Head of caudate nucleus (tissue), 42 donors: ENCODE measurements at regions not wholly inside any gene's neighbourhood (a gene's known extent, or its start where the extent isn't known, plus 50 kb on each side); places are given as distances from the start of the nearest gene placed in this dataset.
"Not testable (repeated sequence)": the region's sequence is repeated elsewhere in the genome, so short reads cannot be mapped to it uniquely, and the experiment has no call there.

Experiments used
- DNase-seq, 42 donors: peaks; one replicate each; pipeline versions ENCODE4 v3.0.0 to v3.0.0-alpha.2; 2020 to 2021; ENCODE audit warnings: mixed read lengths in 7 of 42
- intact Hi-C: fragments of 100-400 bp; cut with DNase I; formaldehyde crosslinking; loops from one replicate; pipeline ENCODE4 v1.15.0; 2022

DNA sequence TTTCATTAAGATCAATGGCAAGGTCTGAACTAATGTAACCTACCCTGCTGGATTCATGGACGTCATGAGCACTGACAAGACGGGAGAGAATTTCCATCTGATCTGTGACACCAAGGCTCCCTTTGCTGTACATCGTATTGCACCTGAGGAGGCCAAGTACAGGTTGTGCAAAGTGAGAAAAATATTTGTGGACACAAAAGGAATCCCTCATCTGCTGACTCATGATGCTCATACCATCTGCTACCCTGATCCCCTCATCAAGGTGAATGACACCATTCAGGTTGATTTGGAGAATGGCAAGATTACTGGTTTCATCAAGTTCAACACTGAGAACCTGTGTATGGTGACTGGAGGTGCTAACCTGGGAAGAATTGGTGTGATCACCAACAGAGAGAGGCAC, 82.3 kb upstream of the NDUFV2 start:
- intact Hi-C loops: no loop called here
- DNase-seq: no peak

DNA sequence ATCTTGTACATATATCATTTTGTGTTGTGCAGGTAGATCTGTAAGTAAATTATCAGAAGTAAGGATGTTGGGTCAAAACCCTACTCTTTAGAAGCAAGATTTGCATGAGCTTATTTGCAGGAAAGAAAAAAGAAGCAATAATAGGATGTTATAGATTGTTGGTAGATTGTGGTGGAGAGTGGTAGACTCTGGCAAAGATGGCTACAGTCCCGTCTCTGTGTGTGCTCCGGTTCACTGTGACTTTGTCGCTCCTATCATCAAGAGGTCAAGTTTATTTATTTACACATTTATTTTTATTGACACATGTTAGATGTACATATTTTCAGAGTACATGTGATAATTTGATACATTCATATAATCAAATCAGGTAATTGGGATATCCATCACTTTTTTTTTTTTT, 81.0 kb upstream of the NDUFV2 start:
- no peak for DNase-seq
- intact Hi-C loops: no loop called here

DNA sequence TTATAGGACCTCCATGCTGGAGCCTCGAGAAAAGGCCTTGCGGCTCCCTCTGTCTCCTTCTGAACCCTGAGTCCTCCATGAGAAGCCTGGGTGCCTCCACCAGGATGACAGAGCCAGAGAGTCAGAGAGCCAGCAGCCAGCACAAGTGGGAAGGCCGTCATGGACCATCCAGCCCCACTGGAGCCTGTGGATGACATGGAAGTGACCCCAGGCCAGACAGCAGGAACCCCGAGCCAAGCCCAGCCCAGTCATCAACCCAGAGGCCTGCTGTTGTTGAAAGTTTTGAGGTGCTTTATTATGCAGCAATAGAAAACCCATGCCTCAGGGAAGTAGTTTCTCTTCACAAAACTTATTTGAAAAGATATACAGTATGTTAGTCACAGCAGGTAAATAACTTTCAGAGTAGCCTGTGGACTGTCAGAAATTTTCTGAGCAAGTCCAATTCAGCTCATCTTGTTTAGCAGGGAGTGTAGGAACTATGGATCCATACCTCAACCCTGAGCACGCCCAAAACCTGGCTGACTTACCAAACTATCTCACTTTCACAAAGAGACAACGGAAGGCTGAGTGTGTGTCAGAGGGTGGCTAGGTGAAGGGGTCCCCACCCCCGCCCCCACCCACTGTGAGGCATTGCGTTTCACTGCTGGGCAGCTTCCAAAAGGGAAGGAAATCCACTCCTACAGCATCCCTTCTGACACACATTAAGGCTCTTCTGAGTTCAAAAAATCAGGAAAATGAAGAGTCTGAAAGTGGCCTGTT, 79.9 kb upstream of the NDUFV2 start:
- DNase-seq: no peak
- intact Hi-C loops: no loop called here

DNA sequence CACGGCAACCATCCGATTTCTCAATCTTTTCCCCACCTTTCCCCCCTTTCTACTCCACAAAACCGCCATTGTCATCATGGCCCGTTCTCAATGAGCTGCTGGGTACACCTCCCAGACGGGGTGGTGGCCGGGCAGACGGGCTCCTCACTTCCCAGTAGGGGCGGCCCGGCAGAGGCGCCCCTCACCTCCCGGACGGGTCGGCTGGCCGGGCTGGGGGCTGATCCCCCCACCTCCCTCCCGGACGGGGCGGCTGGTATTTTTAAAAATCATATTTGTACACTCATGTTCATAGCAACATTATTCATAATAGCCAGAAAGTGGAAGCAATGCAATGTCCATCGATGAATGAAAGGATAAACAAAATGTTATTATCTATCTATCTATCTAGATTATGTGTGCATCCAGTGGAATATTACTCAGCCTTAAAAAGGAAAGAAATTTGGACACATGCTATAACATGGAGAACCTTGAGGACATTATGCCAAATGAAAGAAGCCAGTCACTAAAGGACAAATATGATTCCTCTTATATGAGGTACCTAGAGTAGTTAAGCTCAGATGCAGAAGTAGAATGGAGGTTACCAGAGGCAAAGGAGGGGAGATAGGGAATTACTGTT, 78.4 kb upstream of the NDUFV2 start:
- intact Hi-C loops, DNase-seq: not testable (repeated sequence)

DNA sequence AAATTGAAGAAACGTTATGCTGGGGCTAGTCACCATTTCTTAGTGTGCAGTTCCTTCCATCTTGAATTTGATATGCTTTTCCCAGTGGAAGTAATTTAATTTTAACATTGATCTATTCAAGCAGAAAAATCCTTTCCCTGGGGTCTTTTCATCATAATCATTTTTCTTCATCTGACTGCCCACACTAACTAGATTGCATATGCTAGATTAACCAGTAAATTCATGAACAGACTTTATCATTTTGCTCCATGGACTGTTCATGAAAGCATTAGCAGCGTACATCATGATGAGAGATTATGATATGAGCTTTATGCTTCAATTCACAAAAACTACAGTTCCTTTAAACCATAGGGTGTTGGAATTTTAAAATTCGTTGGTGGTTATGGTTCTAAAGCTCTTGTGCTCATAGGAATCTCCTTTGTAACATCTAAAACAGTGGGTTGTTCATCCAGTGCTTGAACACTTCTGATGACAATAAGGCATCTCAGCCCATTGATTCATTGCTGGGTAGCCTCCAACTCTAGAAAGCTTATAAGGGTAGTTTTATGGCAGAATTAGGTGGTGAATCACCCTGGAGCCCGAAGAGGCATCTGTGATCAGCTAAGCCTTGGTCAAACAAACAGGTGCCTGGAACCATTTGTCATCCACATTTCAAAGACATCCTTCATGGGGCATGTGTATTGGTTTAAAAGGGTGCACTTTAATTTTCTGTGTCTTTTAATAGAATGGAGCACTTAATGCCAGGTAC, 77.2 kb upstream of the NDUFV2 start:
- intact Hi-C loops: no loop called here
- no peak for DNase-seq

DNA sequence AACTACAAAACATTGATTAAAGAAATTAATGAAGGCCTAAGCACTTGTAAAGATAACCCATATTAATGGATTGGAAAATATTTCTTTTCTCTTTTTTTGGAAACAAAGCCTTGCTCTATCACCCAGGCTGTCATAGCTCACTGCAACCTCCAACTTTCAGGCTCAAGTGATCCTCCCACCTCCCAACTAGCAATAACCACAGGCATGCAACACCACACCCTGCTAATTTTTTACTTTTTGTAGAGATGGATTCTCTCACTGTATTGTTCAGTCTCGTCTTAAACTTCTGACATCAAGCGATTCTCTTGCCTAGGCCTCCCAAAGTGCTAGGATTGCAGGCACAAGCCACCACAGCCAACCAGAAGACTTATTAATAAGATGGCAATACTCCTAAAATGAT, 73.4 kb upstream of the NDUFV2 start:
- intact Hi-C loops: no loop called here
- no peak for DNase-seq

DNA sequence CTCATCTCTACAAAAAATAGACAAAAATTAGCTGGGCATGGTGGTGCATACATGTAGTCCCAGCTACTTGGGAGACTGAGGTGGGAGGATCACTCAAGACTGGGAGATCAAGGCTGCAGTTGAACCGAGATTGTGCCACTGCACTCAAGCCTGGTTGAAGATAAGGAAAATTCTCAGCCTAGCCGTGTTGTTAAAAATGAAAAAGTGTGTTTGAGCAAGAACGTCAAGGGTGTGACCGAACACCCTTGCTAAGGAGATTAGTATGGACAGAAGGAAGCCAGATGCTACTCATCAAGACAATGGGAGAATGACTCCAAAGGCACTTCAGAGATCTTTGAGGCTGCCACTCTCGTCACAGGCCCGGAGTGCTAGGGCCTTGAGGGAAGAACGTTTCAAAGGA, 70.0 kb upstream of the NDUFV2 start:
- intact Hi-C loops: no loop called here
- no peak for DNase-seq

DNA sequence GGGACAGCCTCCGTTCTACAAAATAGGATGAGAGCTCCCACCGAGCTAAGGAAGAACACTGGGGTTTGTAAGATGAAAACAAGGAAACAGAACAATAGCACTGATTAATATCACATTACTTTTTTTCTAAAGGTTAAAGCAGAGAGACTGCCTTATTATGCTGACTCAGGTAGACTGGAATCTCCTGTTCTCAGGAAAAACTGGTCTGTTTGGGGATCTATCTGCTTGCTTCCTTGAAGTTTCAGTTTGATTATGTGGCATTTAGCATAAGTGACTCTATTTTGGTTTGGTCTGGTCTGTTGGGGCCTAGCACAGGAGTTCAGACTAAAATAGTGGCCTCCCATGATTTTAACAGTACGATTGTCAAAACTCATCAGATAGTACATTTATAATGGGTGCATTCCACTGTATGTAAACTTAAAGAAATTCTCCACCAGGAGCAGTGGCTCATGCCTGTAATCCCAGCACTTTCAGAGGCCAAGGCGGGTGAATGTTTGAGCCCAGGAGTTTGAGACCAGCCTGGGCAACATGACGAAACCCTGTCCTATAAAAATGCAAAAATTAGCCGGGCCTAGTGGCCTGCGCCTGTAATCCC, 64.1 kb upstream of the NDUFV2 start:
- no peak for DNase-seq
- intact Hi-C loops: no loop called here

DNA sequence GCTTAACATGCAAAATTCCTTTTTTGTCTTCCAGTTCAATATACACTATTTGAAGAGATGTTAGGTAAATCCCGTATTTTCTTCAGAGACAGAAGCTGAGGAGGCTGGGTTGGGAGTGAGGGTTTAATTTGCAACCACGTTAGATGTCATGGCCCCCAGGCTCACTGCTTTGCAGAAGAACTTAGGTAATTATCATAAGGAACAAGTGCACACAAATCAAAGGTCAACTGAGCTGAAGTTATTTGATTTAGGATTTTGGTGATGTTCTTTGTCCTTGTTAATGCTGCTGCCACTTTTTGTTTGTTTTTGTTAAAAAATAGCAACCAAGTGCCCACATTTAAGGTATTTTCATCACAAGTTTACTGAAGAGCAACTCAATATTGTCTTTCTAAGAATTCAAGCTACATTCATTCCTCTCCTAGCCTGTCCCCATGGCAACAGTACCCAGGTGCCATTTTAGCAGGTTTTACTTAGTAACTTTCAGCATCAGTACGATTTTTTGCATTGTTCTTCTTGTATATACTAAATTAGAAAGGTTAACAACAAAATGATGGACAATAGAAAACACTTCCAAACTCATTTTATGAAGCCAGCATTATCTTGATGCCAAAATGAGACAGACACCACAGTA, 62.9 kb upstream of the NDUFV2 start:
- intact Hi-C loops: no loop called here
- no peak for DNase-seq

DNA sequence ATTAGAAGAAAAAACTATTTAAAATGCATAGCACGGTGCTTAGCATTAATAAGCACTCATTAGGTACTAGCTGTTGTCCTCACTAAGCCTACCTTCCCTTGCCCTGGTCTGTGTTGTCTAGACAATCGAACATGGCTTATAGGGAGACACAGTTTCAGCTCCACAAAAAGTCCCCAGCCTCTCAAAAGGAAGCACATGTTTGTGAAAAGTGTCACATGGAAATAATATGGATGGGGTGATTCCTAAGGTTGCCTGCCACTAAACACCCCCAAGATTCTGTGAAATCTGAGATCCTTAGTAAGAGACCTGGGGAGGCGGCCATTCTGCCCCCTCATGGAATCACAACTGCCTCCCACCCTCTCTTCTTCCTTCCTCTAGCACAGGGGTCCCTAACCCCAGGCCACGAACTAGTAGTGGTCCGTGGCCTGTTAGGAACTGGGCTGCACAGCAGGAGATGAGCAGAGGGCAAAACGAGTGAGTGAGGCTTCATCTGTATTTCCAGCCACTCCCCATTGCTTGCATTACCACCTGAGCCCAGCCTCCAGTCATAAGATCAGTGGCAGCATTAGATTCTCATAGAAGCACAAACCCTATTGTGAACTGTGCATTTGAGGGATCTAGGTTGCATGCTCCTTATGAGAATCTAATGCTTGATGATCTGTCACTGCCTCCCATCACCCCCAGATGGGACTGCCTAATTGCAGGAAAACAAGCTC, 59.6 kb upstream of the NDUFV2 start:
- intact Hi-C loops: no loop called here
- no peak for DNase-seq

DNA sequence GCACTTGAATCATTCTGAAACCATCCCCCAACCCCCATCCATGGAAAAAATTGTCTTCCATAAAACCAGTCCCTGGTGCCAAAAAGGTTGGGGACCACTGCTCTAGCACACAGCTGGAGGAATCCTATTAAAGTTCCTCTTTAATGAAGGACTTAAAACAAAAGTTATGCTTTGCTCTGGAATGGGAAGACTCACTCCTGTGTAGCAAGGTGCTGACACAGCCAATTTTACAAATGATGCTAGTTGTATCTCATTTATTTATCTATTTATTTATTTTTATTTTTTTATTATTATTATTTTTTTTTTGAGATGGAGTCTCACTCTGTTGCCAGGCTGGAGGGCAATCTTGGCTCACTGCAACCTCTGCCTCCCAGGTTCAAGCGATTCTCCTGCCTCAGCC, 58.9 kb upstream of the NDUFV2 start:
- intact Hi-C loops: no loop called here
- DNase-seq: no peak

DNA sequence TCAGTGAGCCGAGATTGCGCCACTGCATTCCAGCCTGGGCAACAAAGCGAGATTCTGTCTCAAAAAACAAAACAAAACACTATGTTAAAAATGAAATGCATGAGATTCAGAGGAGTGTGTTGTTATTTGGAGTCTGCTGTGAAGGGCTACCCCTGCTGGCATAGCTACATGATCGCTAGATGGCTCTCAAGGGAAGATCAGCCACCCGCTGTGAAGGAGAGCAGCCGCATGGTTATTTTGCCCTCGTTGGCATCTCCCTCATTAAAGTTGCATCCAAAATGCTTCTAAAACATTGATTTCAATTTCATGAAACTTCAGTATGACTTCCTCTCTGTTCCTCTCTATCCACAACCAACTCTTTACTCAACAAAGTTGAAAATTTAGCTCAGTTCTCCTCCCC, 54.8 kb upstream of the NDUFV2 start:
- no peak for DNase-seq
- intact Hi-C loops: no loop called here

DNA sequence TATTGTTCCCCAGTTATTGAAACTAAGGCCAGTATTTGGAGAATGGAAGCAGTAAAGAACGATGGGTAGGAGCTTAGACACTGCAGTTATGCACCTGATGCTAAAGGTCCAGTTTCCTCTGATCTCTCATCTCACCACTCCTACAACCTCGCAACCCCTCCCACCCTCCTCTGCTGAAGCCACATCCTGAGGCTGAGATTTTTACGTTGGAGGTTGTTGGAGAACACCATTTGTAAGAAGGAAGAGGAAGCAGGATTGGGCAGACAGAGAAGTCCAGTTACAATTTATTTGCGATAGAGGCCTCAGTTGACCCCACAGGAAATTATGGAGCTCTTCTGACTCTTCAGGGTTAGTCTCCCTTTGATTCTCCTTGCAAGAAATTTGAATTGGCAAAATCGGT, 54.3 kb upstream of the NDUFV2 start:
- intact Hi-C loops: no loop called here
- no peak for DNase-seq

DNA sequence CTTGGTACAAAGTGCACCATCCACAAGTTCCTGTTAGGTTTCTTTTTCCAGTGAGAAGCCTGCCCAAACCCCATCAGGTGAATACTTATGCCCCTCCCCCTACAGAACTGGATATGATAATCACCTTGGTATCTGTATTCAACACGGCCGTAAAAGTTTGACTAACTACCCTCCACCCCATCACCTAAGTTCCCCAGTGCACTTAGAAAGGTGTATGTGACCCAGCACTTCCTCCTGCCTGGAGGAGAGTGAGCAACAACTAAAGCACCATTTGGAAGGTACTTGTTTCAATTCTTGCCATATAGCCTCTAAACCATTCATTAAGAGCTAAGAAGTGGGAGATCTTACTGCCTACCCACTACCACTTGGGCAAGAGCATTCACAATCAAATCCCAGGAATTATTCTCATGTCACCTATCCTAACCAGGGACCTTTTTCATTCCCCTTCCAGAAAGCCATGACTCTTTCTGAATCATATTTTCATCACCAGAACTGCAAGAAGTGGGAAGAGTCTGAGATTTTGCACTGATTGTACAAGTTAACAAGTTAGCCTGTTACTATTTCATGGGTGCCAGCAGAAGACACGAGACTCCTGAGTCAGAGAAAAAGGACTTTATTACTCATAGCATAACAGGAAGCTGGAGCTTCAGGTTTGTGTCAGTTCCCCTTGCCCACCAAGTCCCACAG, 53.5 kb upstream of the NDUFV2 start:
- intact Hi-C loops: no loop called here
- DNase-seq: no peak

DNA sequence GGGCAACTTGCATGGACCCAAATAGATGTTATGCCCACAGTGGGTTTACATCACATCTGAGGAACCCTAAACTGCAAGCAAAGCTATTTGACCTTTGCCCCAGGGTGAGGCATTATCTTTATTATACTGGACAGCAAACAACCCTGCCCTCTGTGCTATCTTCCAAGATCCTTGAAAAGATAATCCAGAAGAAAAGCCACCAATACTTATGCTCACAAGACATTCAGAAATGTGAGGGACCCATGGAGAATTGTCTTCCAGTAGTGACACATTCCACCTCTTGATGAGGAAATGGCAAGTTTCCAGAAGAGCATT, 53.0 kb upstream of the NDUFV2 start:
- no peak for DNase-seq
- intact Hi-C loops: no loop called here

DNA sequence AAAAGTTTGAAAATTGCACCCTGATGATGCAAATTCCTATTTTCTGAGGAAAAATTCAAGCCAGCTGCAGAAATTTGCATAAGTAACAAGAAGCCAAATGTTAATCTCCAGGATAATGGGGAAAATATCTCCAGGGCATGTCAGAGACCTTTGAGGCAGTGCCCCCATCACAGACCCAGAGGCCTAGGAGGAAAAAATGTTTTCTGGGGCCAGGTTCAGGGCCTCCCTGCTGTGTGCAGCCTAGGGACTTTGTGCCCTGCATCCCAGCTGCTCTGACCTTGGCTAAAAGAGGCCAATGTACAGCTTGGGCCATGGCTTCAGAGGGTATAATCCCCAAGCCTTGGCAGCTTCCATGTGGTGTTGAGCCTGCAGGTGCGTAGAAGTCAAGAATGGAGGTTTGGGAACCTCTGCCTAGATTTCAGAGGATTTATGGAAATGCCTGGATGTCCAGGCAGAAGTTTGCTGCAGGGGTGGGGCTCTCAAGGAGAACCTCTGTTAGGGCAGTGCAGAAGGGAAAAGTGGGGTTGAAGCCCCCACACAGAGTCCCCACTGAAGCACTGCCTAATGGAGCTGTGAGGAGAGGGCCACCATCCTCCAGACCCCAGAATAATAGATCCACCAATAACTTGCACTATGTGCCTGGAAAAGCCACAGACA, 51.7 kb upstream of the NDUFV2 start:
- DNase-seq, intact Hi-C loops: not testable (repeated sequence)
